ENCODE measurements at regions not wholly inside any gene's neighbourhood (a gene's known extent, or its start where the extent isn't known, plus 50 kb on each side); places are given as distances from the start of the nearest gene placed in this dataset.
"Not testable (repeated sequence)": the region's sequence is repeated elsewhere in the genome, so short reads cannot be mapped to it uniquely, and the experiment has no call there.

DNA sequence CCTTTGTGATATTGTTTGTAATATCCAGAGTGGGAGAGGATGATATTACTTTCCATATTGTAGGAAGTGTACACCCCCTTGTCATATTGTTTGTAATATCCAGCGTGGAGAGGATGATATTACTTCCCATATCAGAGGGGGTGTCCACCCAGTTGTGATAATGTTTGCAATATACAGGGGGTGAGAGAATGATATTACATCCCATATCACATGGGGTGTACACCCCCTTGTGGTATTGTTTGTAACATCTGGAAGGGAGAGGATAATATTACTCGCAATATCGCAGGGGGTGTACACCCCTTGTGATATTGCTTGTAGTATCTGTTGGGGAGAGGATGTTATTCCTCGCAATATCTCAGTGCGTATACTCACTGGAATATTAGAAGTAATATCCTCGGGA, 61.5 kb downstream of the PRSS23 start:
- DNase-seq (ENCODE audit: low read depth in 3 of 3), result no peak

DNA sequence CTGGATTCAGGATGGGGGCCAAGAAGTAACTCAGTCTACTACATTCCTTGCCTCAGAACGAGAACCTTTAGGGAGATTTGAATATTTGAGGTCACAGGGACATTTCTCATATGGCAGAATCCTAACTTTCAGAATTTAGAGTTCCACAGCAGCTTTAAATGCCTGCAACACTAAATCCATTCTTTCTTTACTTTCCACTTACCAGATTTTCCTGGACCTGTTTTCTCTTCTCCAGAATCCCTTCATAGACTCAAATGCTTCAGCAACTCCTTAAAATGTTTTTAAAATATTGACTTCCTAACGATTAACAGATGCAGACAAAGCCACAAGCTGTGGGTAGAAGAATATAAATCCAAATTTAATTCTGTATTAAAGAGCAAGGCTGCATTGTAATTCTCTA, 63.1 kb downstream of the PRSS23 start:
- DNase-seq (ENCODE audit: low read depth in 3 of 3), result no peak

DNA sequence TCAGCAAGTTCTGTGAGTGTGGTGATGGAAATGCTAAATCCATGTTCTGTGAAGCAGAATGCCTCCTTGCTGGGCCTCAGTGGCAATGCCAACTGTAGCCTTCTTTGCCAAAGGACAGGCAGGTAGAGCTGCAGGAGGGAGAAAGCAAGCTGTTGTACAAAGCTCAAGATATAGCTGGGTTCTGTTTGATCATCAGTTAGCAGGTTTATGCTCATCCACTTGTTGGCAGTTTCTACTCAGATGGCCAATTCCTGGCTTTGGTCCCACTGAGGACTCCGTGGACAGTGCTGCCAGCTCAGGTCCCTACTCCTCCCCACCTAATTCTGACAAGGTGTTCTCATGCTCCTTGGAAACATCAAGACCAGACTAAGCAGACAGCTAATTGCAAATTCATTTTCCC, 65.1 kb downstream of the PRSS23 start:
- DNase-seq (ENCODE audit: low read depth in 3 of 3), result no peak

DNA sequence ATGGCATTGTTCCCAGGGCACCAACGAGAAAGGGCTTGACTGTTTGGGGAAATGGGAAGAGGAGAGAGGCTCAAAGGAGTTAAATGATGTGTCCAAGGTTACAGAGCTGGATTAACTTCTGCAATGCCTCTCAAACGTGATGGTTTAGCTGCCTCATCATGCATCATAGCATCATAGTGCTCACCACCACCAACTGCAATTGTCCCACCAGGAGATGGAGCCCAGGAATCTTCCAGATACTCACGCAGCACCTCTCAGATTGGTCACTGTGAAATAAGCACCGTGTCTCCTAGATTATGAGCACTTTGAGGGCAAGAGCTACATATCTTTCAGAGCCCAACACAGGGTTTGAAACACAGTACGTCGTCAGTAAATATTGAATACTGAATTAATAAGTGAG, 69.2 kb downstream of the PRSS23 start:
- no peak for DNase-seq (ENCODE audit: low read depth in 3 of 3)

DNA sequence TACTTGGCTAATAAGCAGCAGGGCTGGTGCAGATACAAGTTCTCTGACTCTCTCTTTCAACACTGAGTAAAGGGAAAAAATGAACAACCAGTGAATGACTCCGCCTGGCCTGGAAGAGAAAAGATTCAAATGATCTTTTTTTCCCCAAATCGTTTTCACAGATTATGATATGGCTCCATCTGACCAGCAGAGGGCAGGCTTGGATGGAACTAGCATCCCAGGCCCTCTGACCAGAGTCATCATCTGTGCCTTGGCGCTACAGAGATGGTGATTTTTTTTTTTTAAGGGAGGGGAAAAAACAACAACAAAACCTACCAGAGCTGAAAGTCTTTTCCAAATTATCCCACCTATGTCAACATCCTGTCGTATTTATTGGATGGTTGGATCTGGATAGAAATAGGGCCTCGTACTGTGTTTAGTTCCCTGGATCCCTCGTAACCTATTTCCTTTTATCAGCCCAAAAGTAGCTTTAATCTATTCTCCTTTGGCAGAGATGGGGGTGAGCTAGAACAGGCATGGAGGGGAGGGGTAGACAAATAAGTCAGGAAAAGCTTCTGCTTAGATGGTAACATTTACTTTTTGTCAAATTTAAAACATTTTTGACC, 69.7 kb downstream of the PRSS23 start:
- peak; percentile 7 to 43 (median 14) for DNase-seq (ENCODE audit: low read depth in 3 of 3)

DNA sequence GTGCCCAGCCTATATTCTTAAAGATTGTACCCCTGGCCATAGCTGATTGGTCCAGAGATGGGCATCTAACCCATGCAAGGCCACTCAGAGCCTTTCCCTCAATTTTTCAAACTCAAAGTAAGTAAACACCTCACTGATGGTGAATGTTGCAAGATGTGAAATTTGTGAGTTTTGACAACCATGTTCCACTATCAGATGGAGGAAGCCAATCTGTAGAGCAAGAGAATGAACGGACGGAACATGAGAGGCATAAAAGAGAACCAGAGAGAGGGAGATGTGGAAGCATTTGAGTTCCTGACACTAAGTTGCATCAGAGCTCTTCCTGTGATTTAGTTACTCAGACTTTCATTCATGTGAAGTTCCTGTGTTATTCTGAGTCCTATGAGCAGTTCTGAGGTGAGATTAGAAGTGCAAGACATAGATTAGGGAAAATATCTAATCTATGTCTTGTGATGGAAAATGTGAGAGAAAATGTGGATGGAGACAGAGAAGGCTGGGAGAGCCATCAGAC, 73.3 kb downstream of the PRSS23 start:
- no peak for DNase-seq (ENCODE audit: low read depth in 3 of 3)

DNA sequence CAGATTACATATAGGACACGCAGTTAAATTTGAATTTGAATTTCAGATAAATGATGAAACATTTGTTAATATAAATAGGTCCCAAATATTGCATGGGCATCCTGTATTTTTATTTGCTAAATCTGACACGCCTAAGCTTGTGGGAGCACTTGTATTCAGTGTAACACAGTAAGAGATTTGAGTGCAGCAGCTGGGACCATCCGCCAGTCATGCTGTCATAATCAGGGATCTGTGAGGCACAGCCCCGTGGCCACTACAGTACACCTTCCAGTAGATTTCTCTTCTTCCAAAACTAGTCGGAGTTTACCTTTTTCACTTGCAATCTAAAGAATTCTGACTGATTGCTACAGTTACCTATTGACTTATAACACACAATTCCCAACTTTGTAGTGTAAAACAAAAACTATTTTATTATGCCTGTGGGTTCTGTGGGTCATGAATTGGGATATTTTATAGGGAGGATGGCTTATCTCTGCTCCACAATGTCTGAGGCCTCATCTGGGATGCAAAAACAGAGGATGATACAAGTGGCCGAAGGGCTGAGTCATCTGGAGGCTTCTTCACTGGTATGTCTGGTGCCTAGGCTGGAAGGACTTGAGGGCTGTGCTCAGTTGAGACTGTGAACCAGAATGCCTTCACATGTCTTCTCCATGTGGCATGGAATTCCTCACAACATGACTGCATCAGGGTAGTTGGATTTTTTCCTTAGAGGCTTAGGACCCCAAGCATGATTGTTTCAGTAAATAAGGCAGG, 74.1 kb downstream of the PRSS23 start:
- DNase-seq (ENCODE audit: low read depth in 3 of 3), result no peak

DNA sequence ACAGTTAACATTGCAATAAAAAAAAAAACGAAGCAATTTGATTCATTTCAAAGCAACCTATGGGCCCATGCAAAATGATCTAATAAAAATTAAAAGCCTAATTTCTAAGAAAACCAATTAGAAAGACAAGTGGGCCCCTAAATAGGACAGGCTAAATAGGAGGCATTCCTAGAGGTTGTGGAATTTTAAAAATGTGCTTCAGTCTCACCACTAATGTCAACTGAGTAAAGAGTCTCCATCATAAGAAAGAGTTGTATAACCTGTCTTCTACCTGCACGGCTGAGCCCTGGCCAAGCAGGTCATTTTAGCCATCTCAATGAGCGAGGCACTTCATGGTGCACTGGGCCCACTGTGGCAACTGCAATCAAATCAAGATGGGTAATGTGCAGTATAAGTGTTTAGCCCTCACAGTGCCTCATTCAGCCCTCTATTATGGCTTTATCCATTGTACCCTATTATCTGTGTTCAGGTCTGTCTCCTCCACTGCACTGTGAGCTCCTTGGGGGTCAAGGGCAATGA, 76.4 kb downstream of the PRSS23 start:
- DNase-seq (ENCODE audit: low read depth in 3 of 3), result no peak

DNA sequence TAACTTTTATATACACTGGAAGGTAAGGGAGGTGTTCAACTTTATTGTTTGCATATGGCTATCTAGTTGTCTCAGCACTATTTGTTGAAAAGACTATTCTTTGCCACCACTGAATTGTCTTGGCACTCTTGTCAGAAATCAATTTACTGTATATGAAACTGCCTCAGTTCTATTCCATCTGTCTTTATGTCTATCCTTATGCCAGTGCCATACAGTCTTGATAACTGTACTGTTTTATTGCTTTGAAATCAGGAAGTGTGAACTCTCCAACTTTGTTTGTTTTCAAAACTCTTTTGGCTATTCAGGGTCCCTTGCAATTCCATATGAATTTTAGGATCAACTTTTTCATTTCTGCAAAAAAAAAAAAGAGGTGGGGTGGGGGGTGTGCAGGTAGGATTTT, 77.2 kb downstream of the PRSS23 start:
- DNase-seq (ENCODE audit: low read depth in 3 of 3), result no peak

DNA sequence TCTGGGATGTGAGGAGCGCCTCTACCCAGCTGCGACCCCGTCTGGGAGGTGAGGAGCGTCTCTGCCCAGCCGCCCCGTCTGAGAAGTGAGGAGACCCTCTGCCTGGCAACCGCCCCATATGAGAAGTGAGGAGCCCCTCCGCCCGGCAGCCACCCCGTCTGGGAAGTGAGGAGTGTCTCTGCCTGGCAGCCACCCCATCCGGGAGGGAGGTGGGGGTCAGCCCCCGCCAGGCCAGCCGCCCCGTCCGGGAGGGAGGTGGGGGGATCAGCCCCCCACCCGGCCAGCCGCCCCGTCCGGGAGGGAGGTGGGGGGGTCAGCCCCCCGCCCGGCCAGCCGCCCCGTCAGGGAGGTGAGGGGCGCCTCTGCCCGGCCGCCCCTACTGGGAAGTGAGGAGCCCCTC, 76.0 kb downstream of the FZD4 start:
- DNase-seq (ENCODE audit: low read depth in 3 of 3), result not testable (repeated sequence)

DNA sequence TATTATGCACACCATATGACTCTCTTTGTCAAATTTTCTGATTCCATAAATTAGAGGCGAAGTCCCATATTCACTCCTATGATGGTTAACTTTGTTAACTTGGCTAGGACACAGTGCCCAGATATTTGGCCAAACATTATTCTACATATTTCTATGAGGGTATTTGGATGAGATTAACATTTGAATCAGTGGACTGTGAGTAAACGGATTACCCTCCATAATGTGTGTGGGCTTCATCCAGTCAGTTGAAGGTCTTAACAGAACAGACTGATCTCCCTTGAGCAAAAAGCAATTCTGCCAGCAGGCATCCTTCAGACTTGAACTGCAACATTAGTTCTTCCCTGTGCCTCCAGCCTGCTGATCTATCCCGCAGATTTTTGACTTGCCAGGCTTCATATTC, 69.9 kb downstream of the FZD4 start:
- no peak for DNase-seq (ENCODE audit: low read depth in 3 of 3)

DNA sequence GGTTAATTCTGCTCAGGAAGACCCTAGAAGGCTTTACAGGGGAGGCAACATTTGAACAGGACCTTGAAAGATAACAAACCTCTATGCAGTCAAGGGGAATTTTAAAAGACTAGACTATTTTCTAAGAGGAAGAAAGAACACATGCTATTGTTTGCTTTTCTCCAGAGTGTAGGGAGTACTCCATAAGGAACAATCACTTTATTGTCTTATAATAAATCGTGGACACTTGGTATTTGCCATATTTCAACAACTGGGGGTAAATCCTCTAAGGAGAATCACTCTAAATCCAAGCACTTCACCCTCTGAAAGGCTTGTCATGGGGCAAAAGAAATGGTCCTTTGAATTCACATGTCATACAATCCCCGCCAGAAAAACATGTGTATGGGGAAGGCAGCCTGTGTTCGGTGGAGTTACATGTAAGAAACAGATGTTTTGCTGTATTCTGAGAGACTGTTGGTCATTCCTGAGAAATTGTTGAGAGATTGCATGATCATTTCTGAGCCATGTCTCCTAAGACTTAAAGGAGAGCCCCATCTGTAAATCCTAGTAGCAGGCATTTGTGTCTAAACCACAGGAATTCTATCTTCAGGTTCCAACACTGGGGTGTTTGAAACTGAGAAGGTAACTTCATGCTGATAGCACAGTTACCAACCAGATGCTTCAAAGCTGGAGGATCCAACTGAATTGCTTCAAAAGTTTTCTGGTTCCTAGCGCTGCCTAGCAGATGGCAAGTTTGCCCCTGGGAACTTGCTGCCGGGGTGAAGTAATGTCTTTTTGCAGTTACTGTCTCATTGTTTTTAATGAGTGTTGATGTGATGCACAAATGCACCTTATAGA, 66.8 kb downstream of the FZD4 start:
- no peak for DNase-seq (ENCODE audit: low read depth in 3 of 3)

DNA sequence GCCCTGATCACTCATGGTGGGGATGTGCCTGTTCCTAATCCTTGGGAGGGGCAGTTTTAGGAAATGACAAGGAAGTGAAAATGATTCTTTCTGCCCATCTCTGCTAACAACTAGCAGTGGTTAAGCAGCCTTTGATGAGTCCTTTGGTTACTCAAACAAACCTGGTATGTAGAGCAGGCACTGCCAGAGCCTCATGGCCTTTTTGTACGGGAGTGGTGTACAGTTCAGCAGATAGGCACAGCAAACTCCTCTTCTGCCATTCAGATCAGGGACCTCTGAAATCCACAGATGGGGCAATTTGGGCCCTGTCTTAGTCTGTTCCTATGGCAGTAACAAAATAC, 66.2 kb downstream of the FZD4 start:
- DNase-seq (ENCODE audit: low read depth in 3 of 3), result no peak

DNA sequence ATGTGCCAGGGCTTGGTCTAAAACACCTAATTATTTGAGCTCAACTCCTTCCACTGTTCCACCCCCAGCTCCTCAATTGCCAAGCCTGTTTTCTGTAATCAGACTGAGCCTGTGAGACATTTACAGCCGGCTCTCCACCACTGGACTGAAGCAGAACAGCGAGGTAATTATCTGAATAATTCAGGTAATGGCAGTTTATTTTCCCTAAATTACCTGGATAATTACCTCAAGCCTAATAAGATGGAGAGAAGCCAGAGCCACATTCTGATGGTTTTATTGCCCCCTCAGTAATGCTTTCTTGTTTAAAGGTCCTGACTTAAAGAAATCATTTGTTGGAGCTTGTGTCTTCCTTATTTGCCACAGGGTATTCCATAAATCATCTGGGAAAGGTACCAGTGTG, 64.2 kb downstream of the FZD4 start:
- no peak for DNase-seq (ENCODE audit: low read depth in 3 of 3)

DNA sequence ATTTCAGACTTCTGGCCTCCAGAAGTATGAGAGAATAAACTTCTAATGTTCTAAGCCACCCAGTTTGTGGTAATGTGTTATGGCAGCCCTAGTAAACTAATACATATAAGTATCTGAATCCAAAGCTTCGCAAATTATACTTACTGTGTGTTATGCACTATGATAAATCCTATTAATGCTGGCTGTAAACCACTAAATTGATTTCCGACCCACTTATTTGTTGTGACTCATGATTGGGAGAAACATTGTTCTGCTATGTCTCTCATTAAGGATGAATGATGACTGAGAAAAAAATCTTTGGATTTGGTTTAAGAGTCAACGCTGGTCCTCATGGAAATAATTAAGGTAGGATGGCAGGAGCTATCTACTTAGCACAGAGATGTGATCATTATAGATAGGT, 62.0 kb downstream of the FZD4 start:
- DNase-seq (ENCODE audit: low read depth in 3 of 3), result no peak
